Endodermal cell (in vitro differentiated cells): ENCODE measurements at regions not wholly inside any gene's neighbourhood (a gene's known extent, or its start where the extent isn't known, plus 50 kb on each side); places are given as distances from the start of the nearest gene placed in this dataset.

Source experiments
- DNase-seq: peaks from one replicate; pipeline ENCODE4 v3.0.0-alpha.2; 2017
- H3K27ac ChIP-seq: 2 replicates; pipeline ENCODE4 v1.5.1; 2013; ENCODE audit warnings: mild to moderate bottlenecking, low read depth, low read length, moderate library complexity
- H3K27me3 ChIP-seq: 2 replicates; pipeline ENCODE4 v1.6.1; 2013; ENCODE audit warnings: mild to moderate bottlenecking, low read length, moderate library complexity; ENCODE audit not compliant: insufficient read depth, control insufficient read depth, poor library complexity, severe bottlenecking
- H3K36me3 ChIP-seq: 2 replicates; pipeline ENCODE4 v1.7.0; 2013; ENCODE audit warnings: mild to moderate bottlenecking, low read length, moderate library complexity; ENCODE audit not compliant: control insufficient read depth, insufficient read depth
- H3K4me1 ChIP-seq: one replicate; pipeline ENCODE4 v1.7.0; 2013; ENCODE audit warnings: low read length; ENCODE audit not compliant: control insufficient read depth, insufficient read depth
- H3K4me3 ChIP-seq: 2 replicates; pipeline ENCODE4 v1.5.1; 2013; ENCODE audit warnings: mild to moderate bottlenecking, low read length, moderate library complexity
- H3K9ac ChIP-seq: 2 replicates; pipeline ENCODE4 v1.6.1; 2013; ENCODE audit warnings: mild to moderate bottlenecking, low read length, moderate library complexity; ENCODE audit not compliant: poor library complexity, severe bottlenecking; ENCODE audit errors: extremely low read depth
- H3K9me3 ChIP-seq: 2 replicates; pipeline ENCODE4 v1.6.1; 2013; ENCODE audit warnings: mild to moderate bottlenecking, low read length, moderate library complexity; ENCODE audit not compliant: control insufficient read depth
- H3K27ac Mint-ChIP-seq: 2 replicates; pipeline ENCODE4 v1.8.0; 2020; ENCODE audit warnings: mixed read lengths
- H3K27me3 Mint-ChIP-seq: 2 replicates; pipeline ENCODE4 v1.8.0; 2021; ENCODE audit warnings: mild to moderate bottlenecking, mixed read lengths; ENCODE audit not compliant: insufficient read depth
- H3K36me3 Mint-ChIP-seq: 2 replicates; pipeline ENCODE4 v1.8.0; 2020; ENCODE audit warnings: low read depth, mixed read lengths
- H3K4me1 Mint-ChIP-seq: 2 replicates; pipeline ENCODE4 v1.8.0; 2020; ENCODE audit warnings: mixed read lengths
- H3K4me3 Mint-ChIP-seq: 2 replicates; pipeline ENCODE4 v1.8.0; 2020; ENCODE audit warnings: mild to moderate bottlenecking, moderate library complexity, mixed read lengths
- H3K9me3 Mint-ChIP-seq: 2 replicates; pipeline ENCODE4 v1.8.0; 2020; ENCODE audit warnings: mild to moderate bottlenecking, mixed read lengths
- CTCF ChIP-seq: fragments of 200-600 bp; sonication (generic); conservative IDR thresholded peaks from 2 replicates; pipeline ENCODE4 v1.5.0; 2021; ENCODE audit warnings: antibody characterized with exemption, mild to moderate bottlenecking
- WGBS, 2 experiments: methylation state at CpG; one replicate each; pipeline versions ENCODE4 v1.1.5 to v1.1.7; 2013; ENCODE audit warnings: missing lambda C conversion rate in 2 of 2, mixed read lengths in 1 of 2; ENCODE audit not compliant: insufficient coverage in 1 of 2, insufficient read length in 1 of 2; 5-methylcytosine and 5-hydroxymethylcytosine counted together

GRCh38 chr10:101286248-101287046 lies 57.2 kb upstream of the LBX1 start:
- peak overlapping the region; percentile 34 for H3K4me3 Mint-ChIP-seq
- H3K27me3 ChIP-seq = peaks cover 85% of the 10 kb centered on the region

GRCh38 chr10:101287183-101287996 lies 58.1 kb upstream of the LBX1 start:
- no peaks in the 10 kb centered on the region for H3K36me3 ChIP-seq
- H3K9ac ChIP-seq = no peak overlapping the region
- H3K4me1 Mint-ChIP-seq = peaks cover 60% of the 10 kb centered on the region
- H3K27me3 Mint-ChIP-seq = peaks cover 93% of the 10 kb centered on the region
- no peaks in the 10 kb centered on the region for H3K36me3 Mint-ChIP-seq
- peaks cover 84% of the 10 kb centered on the region for H3K27me3 ChIP-seq
- no peak overlapping the region for H3K27ac Mint-ChIP-seq
- no peak for DNase-seq
- H3K4me3 Mint-ChIP-seq = no peak overlapping the region
- H3K4me3 ChIP-seq = no peak overlapping the region
- no peak for TF ChIP-seq CTCF
- H3K9me3 Mint-ChIP-seq = no peaks in the 10 kb centered on the region
- H3K27ac ChIP-seq = no peak overlapping the region
- 64 to 67% methylated on average over 15 to 17 of the region's 18 CpGs for WGBS, 2 experiments
- peaks cover 20% of the 10 kb centered on the region for H3K4me1 ChIP-seq
- no peaks in the 10 kb centered on the region for H3K9me3 ChIP-seq

More at GRCh38 chr10:101286248-101287046, 57.2 kb upstream of the LBX1 start:
- no peak for DNase-seq
- Histone ChIP-seq H3K9me3 (no peaks in the 10 kb centered on the region), H3K4me3 (no peak overlapping the region), H3K4me1 (peaks cover 28% of the 10 kb centered on the region), H3K36me3 (no peaks in the 10 kb centered on the region), H3K9ac (no peak overlapping the region), H3K27ac (no peak overlapping the region)
- Mint-ChIP-seq H3K36me3 (no peaks in the 10 kb centered on the region), H3K27me3 (peaks cover 94% of the 10 kb centered on the region), H3K27ac (no peak overlapping the region), H3K4me1 (peaks cover 66% of the 10 kb centered on the region), H3K9me3 (no peaks in the 10 kb centered on the region)
- TF ChIP-seq CTCF = no peak
- 57 to 68% methylated on average over 5 to 12 of the region's 12 CpGs for WGBS, 2 experiments

GRCh38 chr10:101287997-101288635 lies 58.9 kb upstream of the LBX1 start:
- Histone ChIP-seq H3K27me3 (peaks cover 89% of the 10 kb centered on the region), H3K9me3 (no peaks in the 10 kb centered on the region), H3K9ac (no peak overlapping the region), H3K36me3 (no peaks in the 10 kb centered on the region), H3K4me1 (peaks cover 19% of the 10 kb centered on the region), H3K27ac (no peak overlapping the region), H3K4me3 (no peak overlapping the region)
- H3K4me3 Mint-ChIP-seq = no peak overlapping the region
- H3K9me3 Mint-ChIP-seq = no peaks in the 10 kb centered on the region
- no peaks in the 10 kb centered on the region for H3K36me3 Mint-ChIP-seq
- TF ChIP-seq CTCF = peak; percentile 72
- no peak overlapping the region for H3K27ac Mint-ChIP-seq
- DNase-seq = peak; percentile 92
- WGBS, 2 experiments = 26 to 70% methylated on average over 2 to 6 of the region's 6 CpGs
- peaks cover 53% of the 10 kb centered on the region for H3K4me1 Mint-ChIP-seq
- H3K27me3 Mint-ChIP-seq = peaks cover 92% of the 10 kb centered on the region
